H1 (cell line): ENCODE measurements at regions not wholly inside any gene's neighbourhood (a gene's known extent, or its start where the extent isn't known, plus 50 kb on each side); places are given as distances from the start of the nearest gene placed in this dataset.

Experiments used
- CTCF ChIA-PET: fragments of 300-600 bp; sonication (Branson Sonifier 250); formaldehyde crosslinking; loops from one replicate; lab custom pipeline; 2021; ENCODE audit not compliant: partially characterized antibody; lab: Charles Lee
- POLR2A ChIA-PET: fragments of 300-600 bp; sonication (Branson Sonifier 250); formaldehyde crosslinking; loops from one replicate; lab custom pipeline; 2021; ENCODE audit warnings: inconsistent platforms; ENCODE audit not compliant: partially characterized antibody; lab: Charles Lee
- DNase-seq, 2 experiments: peaks; one replicate each; pipeline versions ENCODE4 v3.0.0 to v3.0.0-alpha.2; 2010 to 2022; ENCODE audit warnings: low spot score in 2 of 2, low read depth in 1 of 2, mixed read lengths in 1 of 2
- FAIRE-seq: peaks from 2 replicates; lab custom pipeline; 2011; peaks lifted over from hg19 to GRCh38; lab: Jason Lieb, UNC
- H2AFZ ChIP-seq: 2 replicates; pipeline ENCODE4 v1.8.1; 2012; ENCODE audit warnings: low read length, inconsistent platforms
- H2AK5ac ChIP-seq: 2 replicates; pipeline ENCODE4 v1.6.1; 2013; ENCODE audit warnings: low read depth, low read length
- H2BK120ac ChIP-seq: replicated peaks from 2 replicates; pipeline ENCODE3; 2013; ENCODE audit warnings: low read depth, low read length, inconsistent platforms
- H2BK12ac ChIP-seq: 2 replicates; pipeline ENCODE4 v1.6.1; 2013; ENCODE audit warnings: low read depth, low read length
- H2BK15ac ChIP-seq: 2 replicates; pipeline ENCODE4 v1.6.1; 2013; ENCODE audit warnings: low read length
- H2BK20ac ChIP-seq: 2 replicates; pipeline ENCODE4 v1.6.1; 2013; ENCODE audit warnings: low read length
- H2BK5ac ChIP-seq: 2 replicates; pipeline ENCODE4 v1.6.1; 2013; ENCODE audit warnings: low read depth, low read length
- H3K14ac ChIP-seq: 2 replicates; pipeline ENCODE4 v1.6.1; 2013; ENCODE audit warnings: inconsistent platforms; ENCODE audit not compliant: insufficient read length
- H3K18ac ChIP-seq: 2 replicates; pipeline ENCODE4 v1.6.1; 2013; ENCODE audit warnings: low read length; ENCODE audit errors: extremely low read depth
- H3K23ac ChIP-seq: 2 replicates; pipeline ENCODE4 v1.6.1; 2013; ENCODE audit warnings: inconsistent platforms; ENCODE audit not compliant: insufficient read length
- H3K23me2 ChIP-seq: 2 replicates; pipeline ENCODE4 v1.6.1; 2013; ENCODE audit warnings: low read depth, low read length
- H3K27ac ChIP-seq: 2 replicates; pipeline ENCODE4 v1.6.1; 2011; ENCODE audit warnings: low read depth, low read length, inconsistent platforms
- H3K27me3 ChIP-seq, 4 experiments: replicated peaks in 1 of 4; 1 replicate in 1 of 4; 2 replicates in 3 of 4; pipeline versions ENCODE4 v1.6.1 to v1.8.1; 2011 to 2013; ENCODE audit warnings: low read length in 3 of 4, mild to moderate bottlenecking in 3 of 4, inconsistent platforms in 2 of 4, mixed read lengths in 2 of 4, moderate library complexity in 1 of 4; ENCODE audit not compliant: control insufficient read depth in 3 of 4, insufficient read depth in 3 of 4; ENCODE audit errors: extremely low read depth in 1 of 4
- H3K36me3 ChIP-seq, 4 experiments: 2 replicates each; pipeline versions ENCODE4 v1.6.1 to v1.8.1; 2011 to 2013; ENCODE audit warnings: mild to moderate bottlenecking in 4 of 4, low read length in 3 of 4, moderate library complexity in 2 of 4, control low read depth in 1 of 4, inconsistent platforms in 1 of 4; ENCODE audit not compliant: insufficient read depth in 4 of 4, control insufficient read depth in 2 of 4
- H3K4ac ChIP-seq: replicated peaks from 2 replicates; pipeline ENCODE3; 2013; ENCODE audit warnings: low read length, low read depth, mixed read lengths, inconsistent platforms; ENCODE audit not compliant: insufficient read length
- H3K4me1 ChIP-seq, 4 experiments: replicated peaks in 1 of 4; 1 replicate in 1 of 4; 2 replicates in 3 of 4; pipeline versions ENCODE4 v1.6.1 to v1.8.1; 2011 to 2013; ENCODE audit warnings: low read length in 3 of 4, inconsistent platforms in 2 of 4, mixed read lengths in 1 of 4; ENCODE audit not compliant: insufficient read depth in 4 of 4, control insufficient read depth in 3 of 4
- H3K4me2 ChIP-seq, 2 experiments: 2 replicates each; pipeline versions ENCODE4 v1.6.1 to v1.8.1; 2011 to 2013; ENCODE audit warnings: low read depth in 2 of 2, low read length in 2 of 2, control low read depth in 1 of 2, inconsistent platforms in 1 of 2, mild to moderate bottlenecking in 1 of 2; ENCODE audit not compliant: insufficient read depth in 1 of 2
- H3K4me3 ChIP-seq, 4 experiments: fragments of 200-600, 300-600 bp in 1 of 4; sonication (generic), shearing (Covaris generic), sonication (Bioruptor Twin) in 1 of 4; 2 replicates each; pipeline versions ENCODE4 v1.5.1 to v1.8.1; 2011 to 2016; ENCODE audit warnings: low read length in 4 of 4, low read depth in 3 of 4, control low read depth in 2 of 4, inconsistent platforms in 2 of 4, mild to moderate bottlenecking in 2 of 4, mixed read lengths in 1 of 4, moderate library complexity in 1 of 4; ENCODE audit not compliant: insufficient read depth in 2 of 4; ENCODE audit errors: extremely low read depth in 1 of 4
- H3K56ac ChIP-seq: replicated peaks from 2 replicates; pipeline ENCODE3; 2013; ENCODE audit warnings: low read depth, mild to moderate bottlenecking, mixed read lengths, low read length, inconsistent platforms; ENCODE audit not compliant: insufficient read length
- H3K79me1 ChIP-seq: 2 replicates; pipeline ENCODE4 v1.6.1; 2013; ENCODE audit warnings: low read depth, low read length, control low read depth
- H3K79me2 ChIP-seq, 2 experiments: 2 replicates each; pipeline versions ENCODE4 v1.6.1 to v1.8.1; 2012 to 2013; ENCODE audit warnings: low read length in 2 of 2, mild to moderate bottlenecking in 2 of 2, inconsistent platforms in 1 of 2; ENCODE audit not compliant: insufficient read depth in 2 of 2, control insufficient read depth in 1 of 2
- H3K9ac ChIP-seq, 4 experiments: replicated peaks in 1 of 4; 1 replicate in 1 of 4; 2 replicates in 3 of 4; pipeline versions ENCODE4 v1.6.1 to v1.8.1; 2011 to 2013; ENCODE audit warnings: low read depth in 3 of 4, low read length in 3 of 4, control low read depth in 2 of 4, mild to moderate bottlenecking in 2 of 4, moderate library complexity in 2 of 4, inconsistent platforms in 1 of 4; ENCODE audit errors: extremely low read depth in 1 of 4
- H3K9me3 ChIP-seq, 2 experiments: 2 replicates each; pipeline versions ENCODE4 v1.6.1 to v1.8.1; 2012 to 2013; ENCODE audit warnings: mild to moderate bottlenecking in 2 of 2, moderate library complexity in 2 of 2, control low read depth in 1 of 2, inconsistent platforms in 1 of 2, low read depth in 1 of 2, low read length in 1 of 2, mixed read lengths in 1 of 2; ENCODE audit not compliant: insufficient read depth in 2 of 2
- H4K20me1 ChIP-seq, 2 experiments: replicated peaks in 1 of 2; 2 replicates each; pipeline versions ENCODE3 to v1.8.1; 2011 to 2013; ENCODE audit warnings: inconsistent platforms in 2 of 2, low read length in 2 of 2, mild to moderate bottlenecking in 1 of 2; ENCODE audit not compliant: insufficient read depth in 2 of 2, control insufficient read depth in 1 of 2
- H4K5ac ChIP-seq: 2 replicates; pipeline ENCODE4 v1.6.1; 2013; ENCODE audit warnings: low read length, low read depth, mixed read lengths, inconsistent platforms; ENCODE audit not compliant: insufficient read length
- H4K8ac ChIP-seq: 2 replicates; pipeline ENCODE4 v1.8.0; 2013; ENCODE audit warnings: mild to moderate bottlenecking, moderate library complexity, low read length, inconsistent platforms; ENCODE audit not compliant: insufficient read depth; ENCODE audit errors: extremely low read depth
- H4K91ac ChIP-seq: replicated peaks from 2 replicates; pipeline ENCODE3; 2013; ENCODE audit warnings: low read length, mixed read lengths, inconsistent platforms; ENCODE audit not compliant: insufficient read length
- CBX8 ChIP-seq: fragments of 300-800, 300-1000 bp; sonication (generic); IDR thresholded peaks from 2 replicates; pipeline ENCODE4 v1.7.1; 2016; ENCODE audit warnings: low read depth, low read length, borderline replicate concordance
- CREB1 ChIP-seq: IDR thresholded peaks from 2 replicates; pipeline ENCODE4 v1.6.1; 2012; ENCODE audit warnings: inconsistent platforms
- CTBP2 ChIP-seq: IDR thresholded peaks from 2 replicates; pipeline ENCODE4 v1.7.0; 2011; ENCODE audit warnings: borderline replicate concordance, mild to moderate bottlenecking, moderate library complexity, mixed read lengths, low read length; ENCODE audit not compliant: insufficient read depth, insufficient read length
- GABPA ChIP-seq: IDR thresholded peaks from 2 replicates; pipeline ENCODE4 v1.6.1; 2011; ENCODE audit warnings: mild to moderate bottlenecking, low read length, moderate library complexity, borderline replicate concordance; ENCODE audit not compliant: insufficient read depth
- HDAC2 ChIP-seq, 2 experiments: fragments of 300-600 bp in 1 of 2; sonication (generic) in 1 of 2; IDR thresholded peaks; 2 replicates each; pipeline ENCODE4 v1.6.1; 2011 to 2012; ENCODE audit warnings: low read depth in 2 of 2, low read length in 2 of 2, mild to moderate bottlenecking in 2 of 2, moderate library complexity in 2 of 2, borderline replicate concordance in 1 of 2, inconsistent platforms in 1 of 2
- NANOG ChIP-seq: IDR thresholded peaks from 2 replicates; pipeline ENCODE4 v1.6.1; 2011; ENCODE audit warnings: low read length, low read depth, mild to moderate bottlenecking, inconsistent platforms; ENCODE audit not compliant: insufficient read depth, poor library complexity, severe bottlenecking
- PHF8 ChIP-seq: fragments of 200-600 bp; sonication (generic); conservative IDR thresholded peaks from 2 replicates; pipeline ENCODE4 v1.7.1; 2012; ENCODE audit warnings: low read depth, mild to moderate bottlenecking, inconsistent platforms, low read length, moderate library complexity
- POLR2A ChIP-seq, 2 experiments: IDR thresholded peaks; 1 replicate in 1 of 2; 2 replicates in 1 of 2; pipeline ENCODE4 v1.6.1; 2011; ENCODE audit warnings: low read depth in 2 of 2, low read length in 2 of 2, mild to moderate bottlenecking in 2 of 2; ENCODE audit errors: control extremely low read depth in 1 of 2
- SAP30 ChIP-seq: fragments of 300-600 bp; sonication (generic); IDR thresholded peaks from 2 replicates; pipeline ENCODE4 v1.7.1; 2012; ENCODE audit warnings: low read length, moderate library complexity, mild to moderate bottlenecking, inconsistent platforms; ENCODE audit not compliant: insufficient read depth, insufficient replicate concordance
- SIN3A ChIP-seq, 2 experiments: IDR thresholded peaks in 1 of 2; conservative IDR thresholded peaks in 1 of 2; 2 replicates each; pipeline ENCODE4 v1.6.1; 2011 to 2012; ENCODE audit warnings: low read length in 2 of 2, improper control_type of control experiment in 1 of 2, low read depth in 1 of 2, mild to moderate bottlenecking in 1 of 2
- SP1 ChIP-seq: IDR thresholded peaks from 2 replicates; pipeline ENCODE4 v1.6.1; 2011; ENCODE audit warnings: low read depth, low read length
- SRF ChIP-seq: IDR thresholded peaks from 2 replicates; pipeline ENCODE4 v1.6.1; 2011; ENCODE audit warnings: mild to moderate bottlenecking, low read depth, low read length, moderate library complexity
- TAF1 ChIP-seq: IDR thresholded peaks from 2 replicates; pipeline ENCODE4 v1.6.1; 2011; ENCODE audit warnings: mild to moderate bottlenecking, low read depth, low read length
- TEAD4 ChIP-seq: IDR thresholded peaks from 2 replicates; pipeline ENCODE4 v1.6.1; 2012; ENCODE audit warnings: low read depth, low read length, inconsistent platforms, mixed read lengths
- whole genome bisulfite sequencing, 2 experiments: shearing (Covaris generic) in 1 of 2; methylation state at CpG; one replicate each; pipeline versions ENCODE4 v1.1.6 to v1.1.7; 2013 to 2015; ENCODE audit warnings: low lambda C conversion rate in 2 of 2, mixed read lengths in 2 of 2, inconsistent platforms in 1 of 2, low coverage in 1 of 2, missing lambda C conversion rate in 1 of 2; ENCODE audit not compliant: insufficient replicate concordance in 2 of 2, insufficient coverage in 1 of 2, insufficient read length in 1 of 2; ENCODE audit errors: extremely low coverage in 1 of 2, missing lambda C conversion rate in 1 of 2; 5-methylcytosine and 5-hydroxymethylcytosine counted together

- H3K23ac ChIP-seq = no peak overlapping the region
- POLR2A ChIA-PET = interaction anchor here (1.7 kb wide), 1 partner anchor 11 kb away, joined by 3 read pairs; no protein-coding TSS in a partner anchor
- no peak overlapping the region for H3K14ac ChIP-seq
- FAIRE-seq = no peak
- H3K36me3 ChIP-seq = no peaks in the 10 kb centered on the region
- H2AK5ac ChIP-seq = no peak overlapping the region
- no peak for DNase-seq
- H4K91ac ChIP-seq = no peak overlapping the region
- no peak overlapping the region for H2BK20ac ChIP-seq
- H2AFZ ChIP-seq = no peak overlapping the region
- no peak overlapping the region for H4K5ac ChIP-seq
- no peak overlapping the region for H3K9ac ChIP-seq
- H3K4me3 ChIP-seq = no peak overlapping the region
- no peak overlapping the region for H4K8ac ChIP-seq
- TF ChIP-seq SRF (no peak), PHF8 (no peak), GABPA (no peak), SAP30 (no peak), TAF1 (no peak), TEAD4 (no peak), CBX8 (no peak), POLR2A (IDR thresholded peaks at IDR 0.05; ENCODE audit: control extremely low read depth in 1 of 2, low read depth in 2 of 2, low read length in 2 of 2) (no peak), CTBP2 (no peak), SIN3A (conservative IDR thresholded peaks at IDR 0.05 in 1 of 2, IDR thresholded peaks at IDR 0.05 in 1 of 2; ENCODE audit: low read depth in 1 of 2, low read length in 2 of 2) (no peak), HDAC2 (IDR thresholded peaks at IDR 0.05; ENCODE audit: borderline replicate concordance in 1 of 2, low read depth in 2 of 2, low read length in 2 of 2) (no peak), CREB1 (no peak), NANOG (no peak), SP1 (no peak)
- TF ChIP-seq, all 59 proteins: peak for 0
- Histone ChIP-seq H3K4ac (no peak overlapping the region), H3K9me3 (no peaks in the 10 kb centered on the region), H3K27ac (no peak overlapping the region), H3K23me2 (no peaks in the 10 kb centered on the region), H3K4me1 (no peaks in the 10 kb centered on the region; a peak in 1 of 7 replicates), H2BK120ac (no peak overlapping the region), H3K18ac (no peak overlapping the region), H4K20me1 (no peaks in the 10 kb centered on the region), H2BK15ac (no peak overlapping the region), H3K79me2 (no peaks in the 10 kb centered on the region), H3K4me2 (no peak overlapping the region), H2BK5ac (no peak overlapping the region), H3K79me1 (no peaks in the 10 kb centered on the region), H2BK12ac (no peak overlapping the region), H3K56ac (no peak overlapping the region), H3K27me3 (no peaks in the 10 kb centered on the region)
- CTCF ChIA-PET = interaction anchor here (1.1 to 1.3 kb wide), 3 partner anchors 38 to 479 kb away, joined by 3 read pairs; no protein-coding TSS in a partner anchor
- 94% methylated on average over 10 of the region's 10 CpGs; no CpG with 5 or more reads in 1 of the 2 experiments for WGBS, 2 experiments
Observed at GRCh38 chr14:101125313-101125712, 221.8 kb upstream of the RTL1 start.
